ENCODE measurements at regions not wholly inside any gene's neighbourhood (a gene's known extent, or its start where the extent isn't known, plus 50 kb on each side); places are given as distances from the start of the nearest gene placed in this dataset.

- POLR2A ChIA-PET: no interaction called here
- TF ChIP-seq LEF1 (IDR thresholded peaks at IDR 0.05; ENCODE audit: borderline replicate concordance) (no peak), CTBP1 (IDR thresholded peaks at IDR 0.05; ENCODE audit: borderline replicate concordance) (no peak), ELF4 (IDR thresholded peaks at IDR 0.05) (no peak), NFRKB (IDR thresholded peaks at IDR 0.05) (no peak), FOXK2 (IDR thresholded peaks at IDR 0.05) (no peak), L3MBTL2 (conservative IDR thresholded peaks at IDR 0.05) (no peak), HDGF (IDR thresholded peaks at IDR 0.05; ENCODE audit: borderline replicate concordance) (no peak), FOXA1 (IDR thresholded peaks at IDR 0.05) (no peak), TARDBP (IDR thresholded peaks at IDR 0.05) (no peak), FOXM1 (IDR thresholded peaks at IDR 0.05; ENCODE audit: borderline replicate concordance) (no peak), ARNT (IDR thresholded peaks at IDR 0.05) (no peak), SUZ12 (IDR thresholded peaks at IDR 0.05) (no peak), BHLHE40 (IDR thresholded peaks at IDR 0.05; ENCODE audit: borderline replicate concordance) (no peak)
- TF ChIP-seq, protein P1, sequence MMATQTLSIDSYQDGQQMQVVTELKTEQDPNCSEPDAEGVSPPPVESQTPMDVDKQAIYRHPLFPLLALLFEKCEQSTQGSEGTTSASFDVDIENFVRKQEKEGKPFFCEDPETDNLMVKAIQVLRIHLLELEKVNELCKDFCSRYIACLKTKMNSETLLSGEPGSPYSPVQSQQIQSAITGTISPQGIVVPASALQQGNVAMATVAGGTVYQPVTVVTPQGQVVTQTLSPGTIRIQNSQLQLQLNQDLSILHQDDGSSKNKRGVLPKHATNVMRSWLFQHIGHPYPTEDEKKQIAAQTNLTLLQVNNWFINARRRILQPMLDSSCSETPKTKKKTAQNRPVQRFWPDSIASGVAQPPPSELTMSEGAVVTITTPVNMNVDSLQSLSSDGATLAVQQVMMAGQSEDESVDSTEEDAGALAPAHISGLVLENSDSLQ (IDR thresholded peaks at IDR 0.05): no peak
- CTCF ChIA-PET: no interaction called here
- no peak for DNase-seq (ENCODE audit: extremely low spot score)
Measured at GRCh38 chr14:82755476-82755875, 1221.8 kb upstream of the SEL1L start.

DNA sequence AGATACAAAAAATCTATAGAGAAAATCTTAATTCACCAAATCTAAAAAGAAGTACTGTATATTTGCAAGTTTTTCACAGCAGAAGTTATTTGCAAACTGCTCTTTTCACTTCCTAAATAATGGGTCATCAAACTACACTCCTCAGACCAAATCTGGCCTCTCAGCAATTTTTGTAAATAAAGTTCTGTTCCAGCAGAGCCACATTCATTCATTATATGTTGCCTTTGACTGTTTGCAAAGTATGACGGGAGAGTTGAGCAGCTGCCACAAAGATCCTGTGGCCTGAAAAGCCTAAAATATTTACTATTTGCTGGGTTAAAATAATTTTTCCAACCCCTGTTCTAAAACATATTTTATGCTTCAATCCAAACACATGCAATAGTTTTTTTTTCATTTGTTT is 1222.3 kb upstream of the SEL1L start:
- DNase-seq (ENCODE audit: extremely low spot score): no peak
- TF ChIP-seq ZNF384 (IDR thresholded peaks at IDR 0.05): no peak
- TF ChIP-seq BHLHE40 (IDR thresholded peaks at IDR 0.05; ENCODE audit: borderline replicate concordance): no peak
- TF ChIP-seq, protein P1 (IDR thresholded peaks at IDR 0.05): no peak
- no peak for TF ChIP-seq ELF4 (IDR thresholded peaks at IDR 0.05)
- TF ChIP-seq NFRKB (IDR thresholded peaks at IDR 0.05): no peak
- TF ChIP-seq HDGF (IDR thresholded peaks at IDR 0.05; ENCODE audit: borderline replicate concordance): no peak
- no peak for TF ChIP-seq FOXK2 (IDR thresholded peaks at IDR 0.05)
- TF ChIP-seq ARNT (IDR thresholded peaks at IDR 0.05): no peak
- TF ChIP-seq FOXM1 (IDR thresholded peaks at IDR 0.05; ENCODE audit: borderline replicate concordance): no peak
- TF ChIP-seq SUZ12 (IDR thresholded peaks at IDR 0.05): no peak
- no peak for TF ChIP-seq TARDBP (IDR thresholded peaks at IDR 0.05)
- TF ChIP-seq FOXA1 (IDR thresholded peaks at IDR 0.05): no peak
- TF ChIP-seq LEF1 (IDR thresholded peaks at IDR 0.05; ENCODE audit: borderline replicate concordance): no peak
- TF ChIP-seq SP1 (IDR thresholded peaks at IDR 0.05): no peak
- no peak for TF ChIP-seq CTBP1 (IDR thresholded peaks at IDR 0.05; ENCODE audit: borderline replicate concordance)
- TF ChIP-seq L3MBTL2 (conservative IDR thresholded peaks at IDR 0.05): no peak
- CTCF ChIA-PET: no interaction called here
- POLR2A ChIA-PET: no interaction called here

DNA sequence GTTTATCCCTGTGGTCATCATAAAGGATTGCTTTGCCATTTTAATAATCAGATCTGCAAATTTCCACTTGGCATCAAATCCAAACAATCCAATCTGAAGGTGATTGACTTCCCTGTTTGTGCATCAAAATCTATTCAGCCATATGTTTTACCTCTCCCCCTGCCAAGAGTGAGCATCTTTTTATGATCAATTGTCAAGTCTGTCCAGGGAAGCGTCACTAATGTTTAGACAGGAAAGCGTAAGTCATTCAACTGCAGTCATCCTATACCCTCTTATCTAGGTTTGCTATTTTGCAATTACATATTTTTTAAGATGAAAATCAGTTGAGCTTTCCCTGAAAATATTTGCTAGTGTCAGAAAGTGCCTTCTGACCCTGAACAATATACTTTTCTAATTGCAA is 1224.1 kb upstream of the SEL1L start:
- CTCF ChIA-PET: no interaction called here
- TF ChIP-seq TARDBP (IDR thresholded peaks at IDR 0.05) (no peak), FOXA1 (IDR thresholded peaks at IDR 0.05) (no peak), SP1 (IDR thresholded peaks at IDR 0.05) (no peak), BHLHE40 (IDR thresholded peaks at IDR 0.05; ENCODE audit: borderline replicate concordance) (no peak), ELF4 (IDR thresholded peaks at IDR 0.05) (no peak), ARNT (IDR thresholded peaks at IDR 0.05) (no peak), HDGF (IDR thresholded peaks at IDR 0.05; ENCODE audit: borderline replicate concordance) (no peak), CTBP1 (IDR thresholded peaks at IDR 0.05; ENCODE audit: borderline replicate concordance) (no peak), LEF1 (IDR thresholded peaks at IDR 0.05; ENCODE audit: borderline replicate concordance) (no peak), FOXM1 (IDR thresholded peaks at IDR 0.05; ENCODE audit: borderline replicate concordance) (no peak), SUZ12 (IDR thresholded peaks at IDR 0.05) (no peak), NFRKB (IDR thresholded peaks at IDR 0.05) (no peak), FOXK2 (IDR thresholded peaks at IDR 0.05) (no peak)
- TF ChIP-seq, protein P1 (IDR thresholded peaks at IDR 0.05): no peak
- POLR2A ChIA-PET: no interaction called here

GRCh38 chr14:82759656-82760055 is 1226.0 kb upstream of the SEL1L start:
- ChIA-PET POLR2A (no interaction called here), CTCF (no interaction called here)
- DNase-seq (ENCODE audit: extremely low spot score): no peak
- no peak for TF ChIP-seq LEF1 (IDR thresholded peaks at IDR 0.05; ENCODE audit: borderline replicate concordance)
- TF ChIP-seq TARDBP (IDR thresholded peaks at IDR 0.05): no peak
- no peak for TF ChIP-seq HDGF (IDR thresholded peaks at IDR 0.05; ENCODE audit: borderline replicate concordance)
- TF ChIP-seq, protein P1 (IDR thresholded peaks at IDR 0.05): no peak
- TF ChIP-seq ZNF384 (IDR thresholded peaks at IDR 0.05): no peak
- TF ChIP-seq ARNT (IDR thresholded peaks at IDR 0.05): no peak
- no peak for TF ChIP-seq L3MBTL2 (conservative IDR thresholded peaks at IDR 0.05)
- no peak for TF ChIP-seq SP1 (IDR thresholded peaks at IDR 0.05)
- TF ChIP-seq FOXA1 (IDR thresholded peaks at IDR 0.05): no peak
- TF ChIP-seq BHLHE40 (IDR thresholded peaks at IDR 0.05; ENCODE audit: borderline replicate concordance): no peak
- no peak for TF ChIP-seq FOXM1 (IDR thresholded peaks at IDR 0.05; ENCODE audit: borderline replicate concordance)
- TF ChIP-seq ELF4 (IDR thresholded peaks at IDR 0.05): no peak
- TF ChIP-seq NFRKB (IDR thresholded peaks at IDR 0.05): no peak
- no peak for TF ChIP-seq SUZ12 (IDR thresholded peaks at IDR 0.05)
- no peak for TF ChIP-seq FOXK2 (IDR thresholded peaks at IDR 0.05)

More for the DNA sequence above, 1224.1 kb upstream of the SEL1L start:
- no peak for DNase-seq (ENCODE audit: extremely low spot score)

DNA sequence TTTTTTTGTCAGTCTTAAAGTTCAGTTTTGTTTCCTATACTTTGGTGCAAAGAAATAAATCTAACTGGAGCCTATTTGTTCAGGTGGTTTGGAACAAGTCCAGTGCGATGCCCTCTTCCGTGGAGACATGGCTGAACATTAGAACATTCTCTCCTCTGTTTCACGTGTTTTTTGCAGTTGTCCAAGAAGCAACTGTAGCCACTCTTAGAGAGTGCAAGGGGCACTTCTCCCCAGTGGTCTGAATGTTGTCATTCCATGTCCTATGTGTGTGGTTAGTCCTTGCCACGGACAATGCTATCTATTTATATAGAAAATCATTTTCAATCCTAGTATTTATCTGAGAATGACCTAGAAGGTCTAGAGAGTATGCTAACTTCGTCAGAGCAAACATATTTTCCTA is 1232.5 kb upstream of the SEL1L start:
- ChIA-PET POLR2A (no interaction called here), CTCF (no interaction called here)
- no peak for DNase-seq (ENCODE audit: extremely low spot score)
- TF ChIP-seq ELF4 (IDR thresholded peaks at IDR 0.05) (no peak), ZNF384 (IDR thresholded peaks at IDR 0.05) (no peak), SP1 (IDR thresholded peaks at IDR 0.05) (no peak), CTBP1 (IDR thresholded peaks at IDR 0.05; ENCODE audit: borderline replicate concordance) (no peak), FOXK2 (IDR thresholded peaks at IDR 0.05) (no peak), NFRKB (IDR thresholded peaks at IDR 0.05) (no peak), HDGF (IDR thresholded peaks at IDR 0.05; ENCODE audit: borderline replicate concordance) (no peak), SUZ12 (IDR thresholded peaks at IDR 0.05) (no peak), FOXA1 (IDR thresholded peaks at IDR 0.05) (no peak), TARDBP (IDR thresholded peaks at IDR 0.05) (no peak), FOXM1 (IDR thresholded peaks at IDR 0.05; ENCODE audit: borderline replicate concordance) (no peak), L3MBTL2 (conservative IDR thresholded peaks at IDR 0.05) (no peak), ARNT (IDR thresholded peaks at IDR 0.05) (no peak), BHLHE40 (IDR thresholded peaks at IDR 0.05; ENCODE audit: borderline replicate concordance) (no peak), LEF1 (IDR thresholded peaks at IDR 0.05; ENCODE audit: borderline replicate concordance) (no peak)
- TF ChIP-seq, protein P1 (IDR thresholded peaks at IDR 0.05): no peak
